HL-60 (cell line): ENCODE measurements at regions not wholly inside any gene's neighbourhood (a gene's known extent, or its start where the extent isn't known, plus 50 kb on each side); places are given as distances from the start of the nearest gene placed in this dataset.

Experiments used
- DNase-seq, 2 experiments: peaks; one replicate each; pipeline ENCODE4 v3.0.0-alpha.2; 2010 to 2020; ENCODE audit warnings: low read depth in 1 of 2, low spot score in 1 of 2
- H3K27ac ChIP-seq: fragments of 250-450 bp; sonication (Bioruptor Pico); replicated peaks from 2 replicates; pipeline ENCODE4 v1.5.1; 2020; ENCODE audit warnings: mild to moderate bottlenecking, moderate library complexity
- H3K27me3 ChIP-seq: fragments of 250-450 bp; sonication (Bioruptor Pico); 2 replicates; pipeline ENCODE4 v1.5.1; 2021; ENCODE audit warnings: mild to moderate bottlenecking, moderate library complexity; ENCODE audit not compliant: insufficient read depth, poor library complexity, severe bottlenecking
- H3K4me3 ChIP-seq: replicated peaks from 2 replicates; pipeline ENCODE4 v1.5.1; 2011; ENCODE audit warnings: mild to moderate bottlenecking, control low read depth, low read length; ENCODE audit not compliant: insufficient read depth
- CTCF ChIP-seq: IDR thresholded peaks from one replicate; pipeline ENCODE4 v1.5.1; 2011; ENCODE audit warnings: low read length, control low read depth, inconsistent platforms; ENCODE audit not compliant: insufficient read depth
- GABPA ChIP-seq: IDR thresholded peaks from 2 replicates; pipeline ENCODE4 v1.6.1; 2012; ENCODE audit warnings: low read depth
- POLR2AphosphoS5 ChIP-seq: IDR thresholded peaks from 2 replicates; pipeline ENCODE4 v1.6.1; 2012; ENCODE audit warnings: low read depth
- REST ChIP-seq: IDR thresholded peaks from 2 replicates; pipeline ENCODE4 v1.6.1; 2012; ENCODE audit warnings: low read depth; ENCODE audit not compliant: insufficient replicate concordance
- SPI1 ChIP-seq: IDR thresholded peaks from 2 replicates; pipeline ENCODE4 v1.6.1; 2012; ENCODE audit warnings: low read depth, mild to moderate bottlenecking, borderline replicate concordance

GRCh38 chr2:176392744-176393414 lies 123.6 kb downstream of the MTX2 start:
- TF ChIP-seq POLR2AphosphoS5 (no peak), SPI1 (no peak), REST (no peak), CTCF (no peak), GABPA (no peak)
- DNase-seq, result no peak
- Histone ChIP-seq H3K27me3 (peaks cover 5% of the 10 kb centered on the region), H3K27ac (no peak overlapping the region), H3K4me3 (no peak overlapping the region)

- H3K27me3 ChIP-seq, result peaks cover 10% of the 10 kb centered on the region
- no peak for DNase-seq
- no peak overlapping the region for H3K4me3 ChIP-seq
- TF ChIP-seq REST, result no peak
- no peak for TF ChIP-seq CTCF
- TF ChIP-seq SPI1, result no peak
- TF ChIP-seq POLR2AphosphoS5, result no peak
- TF ChIP-seq GABPA, result no peak
- H3K27ac ChIP-seq, result no peak overlapping the region
These were observed 126.1 kb downstream of the MTX2 start for GRCh38 chr2:176395273-176395854.

GRCh38 chr2:176398243-176399073 lies 129.2 kb downstream of the MTX2 start:
- TF ChIP-seq REST, result no peak
- TF ChIP-seq POLR2AphosphoS5, result no peak
- no peak for DNase-seq
- Histone ChIP-seq H3K27me3 (peaks cover 5% of the 10 kb centered on the region), H3K4me3 (no peak overlapping the region), H3K27ac (no peak overlapping the region)
